Keratinocyte (primary cell): ENCODE measurements at regions not wholly inside any gene's neighbourhood (a gene's known extent, or its start where the extent isn't known, plus 50 kb on each side); places are given as distances from the start of the nearest gene placed in this dataset.

Experiments used
- DNase-seq: peaks from one replicate; pipeline ENCODE4 v3.0.0-alpha.2; 2011; ENCODE audit warnings: low read depth, missing footprints, low spot score
- FAIRE-seq: peaks from 2 replicates; lab custom pipeline; 2011; peaks lifted over from hg19 to GRCh38; lab: Jason Lieb, UNC
- H2AFZ ChIP-seq: 2 replicates; pipeline ENCODE4 v1.6.0; 2012; ENCODE audit warnings: low read length, control low read depth, inconsistent platforms; ENCODE audit not compliant: control insufficient read depth
- H3K27ac ChIP-seq: 2 replicates; pipeline ENCODE4 v1.5.1; 2011; ENCODE audit warnings: low read length; ENCODE audit not compliant: control insufficient read depth, insufficient read depth
- H3K27me3 ChIP-seq: 3 replicates; pipeline ENCODE4 v1.6.0; 2011; ENCODE audit warnings: low read length; ENCODE audit not compliant: control insufficient read depth, insufficient read depth; ENCODE audit errors: extremely low read depth
- H3K36me3 ChIP-seq, 2 experiments: 2 replicates in 1 of 2; 3 replicates in 1 of 2; pipeline ENCODE4 v1.5.1; 2011; ENCODE audit warnings: low read length in 2 of 2, mild to moderate bottlenecking in 1 of 2; ENCODE audit not compliant: control insufficient read depth in 2 of 2, insufficient read depth in 2 of 2; ENCODE audit errors: extremely low read depth in 1 of 2
- H3K4me1 ChIP-seq: 3 replicates; pipeline ENCODE4 v1.5.1; 2011; ENCODE audit warnings: low read length; ENCODE audit not compliant: control insufficient read depth, insufficient read depth; ENCODE audit errors: extremely low read depth
- H3K4me2 ChIP-seq: 3 replicates; pipeline ENCODE4 v1.6.0; 2011; ENCODE audit warnings: low read depth, low read length; ENCODE audit not compliant: control insufficient read depth, insufficient read depth; ENCODE audit errors: extremely low read depth
- H3K4me3 ChIP-seq, 3 experiments: fragments of 200-600 bp in 1 of 3; sonication (generic) in 1 of 3; 2 replicates in 2 of 3; 3 replicates in 1 of 3; pipeline ENCODE4 v1.5.1; 2011 to 2016; ENCODE audit warnings: low read length in 3 of 3, mild to moderate bottlenecking in 3 of 3, control low read depth in 2 of 3, inconsistent platforms in 1 of 3, low read depth in 1 of 3, mixed read lengths in 1 of 3, mixed run types in 1 of 3, moderate library complexity in 1 of 3; ENCODE audit not compliant: control insufficient read depth in 2 of 3, insufficient read depth in 2 of 3; ENCODE audit errors: extremely low read depth in 1 of 3
- H3K79me2 ChIP-seq: 2 replicates; pipeline ENCODE4 v1.6.0; 2012; ENCODE audit warnings: low read length; ENCODE audit not compliant: control insufficient read depth, insufficient read depth
- H3K9ac ChIP-seq: 3 replicates; pipeline ENCODE4 v1.6.0; 2011; ENCODE audit warnings: low read length; ENCODE audit not compliant: control insufficient read depth, insufficient read depth; ENCODE audit errors: extremely low read depth
- H3K9me1 ChIP-seq: 3 replicates; pipeline ENCODE4 v1.6.0; 2011; ENCODE audit warnings: low read length; ENCODE audit not compliant: control insufficient read depth, insufficient read depth; ENCODE audit errors: extremely low read depth
- H3K9me3 ChIP-seq: 2 replicates; pipeline ENCODE4 v1.5.1; 2012; ENCODE audit warnings: low read depth, low read length; ENCODE audit not compliant: control insufficient read depth
- H4K20me1 ChIP-seq: 3 replicates; pipeline ENCODE4 v1.6.0; 2011; ENCODE audit warnings: low read length; ENCODE audit not compliant: control insufficient read depth, insufficient read depth; ENCODE audit errors: extremely low read depth
- CTCF ChIP-seq, 3 experiments: IDR thresholded peaks in 1 of 3; conservative IDR thresholded peaks in 1 of 3; optimal IDR thresholded peaks in 1 of 3; 2 replicates in 2 of 3; 3 replicates in 1 of 3; pipeline versions ENCODE3 to v1.5.1; 2011; ENCODE audit warnings: low read length in 3 of 3, mild to moderate bottlenecking in 3 of 3, moderate library complexity in 2 of 3, control low read depth in 1 of 3, inconsistent platforms in 1 of 3; ENCODE audit not compliant: insufficient read depth in 2 of 3; ENCODE audit errors: extremely low read depth in 1 of 3
- EZH2 ChIP-seq: IDR thresholded peaks from one replicate; pipeline ENCODE4 v1.6.1; 2012; ENCODE audit warnings: inconsistent platforms, mild to moderate bottlenecking, low read length, moderate library complexity
- dilution Hi-C: fragments of 300-500 bp; cut with MboI; formaldehyde crosslinking; loops from one replicate; pipeline ENCODE4 v1.7.0; 2020; ENCODE audit warnings: low sequenced_read_pairs; ENCODE audit not compliant: extremely low pct_ligation_motif_present

- peak; percentile 55 for DNase-seq
- Histone ChIP-seq H4K20me1 (peaks cover 30% of the 10 kb centered on the region), H3K4me1 (peaks cover 29% of the 10 kb centered on the region), H3K79me2 (peaks cover 92% of the 10 kb centered on the region), H3K27me3 (no peaks in the 10 kb centered on the region), H3K9me1 (peaks cover 13% of the 10 kb centered on the region), H2AFZ (no peak overlapping the region), H3K4me3 (peak overlapping the region in 1 of 3 experiments; percentile 6), H3K36me3 (peaks cover 33 to 37% of the 10 kb centered on the region in 2 experiments), H3K27ac (peak overlapping the region; percentile 74), H3K9ac (peak overlapping the region; percentile 45), H3K9me3 (no peaks in the 10 kb centered on the region), H3K4me2 (peak overlapping the region; percentile 68)
- dilution Hi-C loops = no loop called here
- FAIRE-seq = peak; percentile 93
- TF ChIP-seq CTCF (optimal IDR thresholded peaks at IDR 0.05 in 1 of 3, IDR thresholded peaks at IDR 0.05 in 1 of 3, conservative IDR thresholded peaks at IDR 0.05 in 1 of 3; ENCODE audit: extremely low read depth in 1 of 3, insufficient read depth in 2 of 3, low read length in 3 of 3) = no peak
- TF ChIP-seq EZH2 = no peak
These were observed 66.6 kb downstream of the C9orf152 start for GRCh38 chr9:110141227-110141793.

GRCh38 chr9:110142253-110142652, 65.7 kb downstream of the C9orf152 start:
- Histone ChIP-seq H3K9me1 (peaks cover 17% of the 10 kb centered on the region), H3K4me2 (no peak overlapping the region), H3K9ac (no peak overlapping the region), H3K4me1 (peaks cover 33% of the 10 kb centered on the region), H3K9me3 (no peaks in the 10 kb centered on the region), H3K79me2 (peaks cover 92% of the 10 kb centered on the region), H4K20me1 (peaks cover 29% of the 10 kb centered on the region), H3K4me3 (no peak overlapping the region), H3K27me3 (no peaks in the 10 kb centered on the region), H3K27ac (peak overlapping the region; percentile 10), H3K36me3 (peaks cover 26 to 27% of the 10 kb centered on the region in 2 experiments), H2AFZ (no peak overlapping the region)
- no peak for TF ChIP-seq CTCF (optimal IDR thresholded peaks at IDR 0.05 in 1 of 3, IDR thresholded peaks at IDR 0.05 in 1 of 3, conservative IDR thresholded peaks at IDR 0.05 in 1 of 3; ENCODE audit: extremely low read depth in 1 of 3, insufficient read depth in 2 of 3, low read length in 3 of 3)
- TF ChIP-seq EZH2 = no peak
- dilution Hi-C loops = no loop called here
- no peak for DNase-seq
- FAIRE-seq = no peak
